Mesothelial cell of epicardium (in vitro differentiated cells): ENCODE measurements at regions not wholly inside any gene's neighbourhood (a gene's known extent, or its start where the extent isn't known, plus 50 kb on each side); places are given as distances from the start of the nearest gene placed in this dataset.

Source experiments
- DNase-seq, 2 experiments: peaks; one replicate each; pipeline ENCODE4 v3.0.0; 2021; ENCODE audit warnings: low spot score in 2 of 2; ENCODE audit not compliant: unreplicated experiment in 2 of 2
- H3K27ac Mint-ChIP-seq: 2 replicates; pipeline ENCODE4 v1.8.0; 2021; ENCODE audit warnings: mixed read lengths
- H3K27me3 Mint-ChIP-seq: 2 replicates; pipeline ENCODE4 v1.8.0; 2021; ENCODE audit warnings: low read depth, mixed read lengths
- H3K36me3 Mint-ChIP-seq: 2 replicates; pipeline ENCODE4 v1.8.0; 2021; ENCODE audit warnings: mixed read lengths
- H3K4me1 Mint-ChIP-seq: 2 replicates; pipeline ENCODE4 v1.8.0; 2021; ENCODE audit warnings: mixed read lengths
- H3K4me3 Mint-ChIP-seq: 2 replicates; pipeline ENCODE4 v1.8.0; 2021; ENCODE audit warnings: mild to moderate bottlenecking, moderate library complexity, mixed read lengths
- H3K9me3 Mint-ChIP-seq: 2 replicates; pipeline ENCODE4 v1.8.0; 2021; ENCODE audit warnings: mixed read lengths
- CTCF ChIP-seq: fragments of 200-600 bp; sonication (generic); IDR thresholded peaks from one replicate; pipeline ENCODE4 v1.5.0; 2021; ENCODE audit warnings: antibody characterized with exemption; ENCODE audit not compliant: unreplicated experiment

GRCh38 chr16:26877421-26877820, 189.3 kb upstream of the C16orf82 start:
- DNase-seq = no peak
- H3K4me3 Mint-ChIP-seq = no peak overlapping the region
- no peak for TF ChIP-seq CTCF
- H3K36me3 Mint-ChIP-seq = no peaks in the 10 kb centered on the region
- peaks cover 4% of the 10 kb centered on the region for H3K27me3 Mint-ChIP-seq
- H3K4me1 Mint-ChIP-seq = no peaks in the 10 kb centered on the region
- H3K27ac Mint-ChIP-seq = no peak overlapping the region
- H3K9me3 Mint-ChIP-seq = peaks cover 4% of the 10 kb centered on the region

GRCh38 chr16:26885674-26886073, 181.1 kb upstream of the C16orf82 start:
- no peak for TF ChIP-seq CTCF
- H3K27me3 Mint-ChIP-seq = peaks cover 14% of the 10 kb centered on the region
- H3K27ac Mint-ChIP-seq = no peak overlapping the region
- H3K36me3 Mint-ChIP-seq = no peaks in the 10 kb centered on the region
- no peak for DNase-seq
- H3K4me1 Mint-ChIP-seq = no peaks in the 10 kb centered on the region
- H3K4me3 Mint-ChIP-seq = no peak overlapping the region
- peaks cover 8% of the 10 kb centered on the region for H3K9me3 Mint-ChIP-seq

- H3K4me1 Mint-ChIP-seq = no peaks in the 10 kb centered on the region
- H3K36me3 Mint-ChIP-seq = no peaks in the 10 kb centered on the region
- H3K4me3 Mint-ChIP-seq = no peak overlapping the region
- DNase-seq = no peak
- TF ChIP-seq CTCF = no peak
- H3K9me3 Mint-ChIP-seq = peaks cover 2% of the 10 kb centered on the region
- H3K27me3 Mint-ChIP-seq = peaks cover 14% of the 10 kb centered on the region
- no peak overlapping the region for H3K27ac Mint-ChIP-seq
These were observed 177.0 kb upstream of the C16orf82 start for GRCh38 chr16:26889740-26890139.

GRCh38 chr16:26898200-26898599, 168.5 kb upstream of the C16orf82 start:
- Mint-ChIP-seq H3K36me3 (no peaks in the 10 kb centered on the region), H3K27me3 (peaks cover 21% of the 10 kb centered on the region)

GRCh38 chr16:26901196-26901861, 165.4 kb upstream of the C16orf82 start:
- Mint-ChIP-seq H3K36me3 (no peaks in the 10 kb centered on the region), H3K9me3 (no peaks in the 10 kb centered on the region)
- TF ChIP-seq CTCF = no peak

More at GRCh38 chr16:26898200-26898599, 168.5 kb upstream of the C16orf82 start:
- no peaks in the 10 kb centered on the region for H3K9me3 Mint-ChIP-seq
- no peak for TF ChIP-seq CTCF
- DNase-seq = no peak
- no peaks in the 10 kb centered on the region for H3K4me1 Mint-ChIP-seq
- H3K4me3 Mint-ChIP-seq = no peak overlapping the region
- H3K27ac Mint-ChIP-seq = no peak overlapping the region

More at GRCh38 chr16:26901196-26901861, 165.4 kb upstream of the C16orf82 start:
- no peaks in the 10 kb centered on the region for H3K4me1 Mint-ChIP-seq
- no peak overlapping the region for H3K27ac Mint-ChIP-seq
- no peak overlapping the region for H3K4me3 Mint-ChIP-seq
- no peak for DNase-seq
- peaks cover 31% of the 10 kb centered on the region for H3K27me3 Mint-ChIP-seq
